ENCODE measurements at regions not wholly inside any gene's neighbourhood (a gene's known extent, or its start where the extent isn't known, plus 50 kb on each side); places are given as distances from the start of the nearest gene placed in this dataset.
"Not testable (repeated sequence)": the region's sequence is repeated elsewhere in the genome, so short reads cannot be mapped to it uniquely, and the experiment has no call there.

DNA sequence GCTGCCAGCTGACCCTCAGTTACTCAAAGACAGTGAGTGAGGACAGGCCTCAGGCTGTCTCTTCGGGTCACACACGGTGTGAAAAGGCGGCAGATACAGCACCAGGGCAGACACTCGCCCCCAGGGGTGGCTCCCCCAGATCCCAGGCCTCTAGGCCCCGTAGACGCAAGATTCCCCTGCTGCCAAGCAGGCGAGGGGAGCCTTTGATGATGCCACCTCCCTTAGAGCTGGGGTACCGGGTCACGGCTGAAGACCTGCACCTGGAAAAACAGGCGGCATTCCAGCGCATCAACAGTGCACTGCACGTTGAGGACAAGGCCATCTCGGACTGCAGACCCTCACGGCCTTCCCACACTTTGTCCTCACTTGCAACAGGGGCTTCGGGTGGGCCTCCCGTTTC is 147.5 kb upstream of the C1QTNF3 start:
- 87 to 89% (median 88%) methylated on average over 14 to 16 of the region's 16 CpGs for WGBS, 3 donors
- not testable (repeated sequence) for H3K9me3 ChIP-seq

DNA sequence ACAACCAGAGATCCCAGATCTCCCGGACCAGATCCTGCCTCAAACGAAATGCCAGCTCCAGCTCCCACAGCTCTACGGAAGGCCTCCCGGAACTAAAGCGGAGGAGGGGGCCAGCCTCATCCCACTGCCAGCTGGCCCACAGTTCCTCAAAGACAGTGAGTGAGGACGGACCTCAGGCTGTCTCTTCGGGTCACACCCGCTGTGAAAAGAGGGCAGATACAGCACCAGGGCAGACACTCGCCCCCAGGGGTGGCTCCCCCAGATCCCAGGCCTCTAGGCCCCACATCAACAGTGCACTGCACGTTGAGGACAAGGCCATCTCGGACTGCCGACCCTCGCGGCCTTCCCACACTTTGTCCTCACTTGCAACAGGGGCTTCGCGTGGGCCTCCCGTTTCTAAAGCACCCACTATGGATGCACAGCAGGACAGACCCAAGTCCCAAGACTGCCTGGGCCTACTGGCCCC is 148.3 kb upstream of the C1QTNF3 start:
- H3K4me3 ChIP-seq; H3K36me3 ChIP-seq; H3K27me3 ChIP-seq; H3K9me3 ChIP-seq; H3K4me1 ChIP-seq (ENCODE audit: insufficient read depth); intact Hi-C loops (cut with DNase I); H3K27ac ChIP-seq: not testable (repeated sequence)
- 85 to 87% (median 87%) methylated on average over 17 of the region's 17 CpGs for WGBS, 3 donors
- peak; percentile 33 to 59 (median 51) for DNase-seq

More for the DNA sequence above, 147.5 kb upstream of the C1QTNF3 start:
- H3K27ac ChIP-seq; H3K27me3 ChIP-seq; H3K4me3 ChIP-seq; H3K36me3 ChIP-seq; H3K4me1 ChIP-seq (ENCODE audit: insufficient read depth); intact Hi-C loops (cut with DNase I): not testable (repeated sequence)
- DNase-seq: peak; percentile 18 to 60 (median 43)

DNA sequence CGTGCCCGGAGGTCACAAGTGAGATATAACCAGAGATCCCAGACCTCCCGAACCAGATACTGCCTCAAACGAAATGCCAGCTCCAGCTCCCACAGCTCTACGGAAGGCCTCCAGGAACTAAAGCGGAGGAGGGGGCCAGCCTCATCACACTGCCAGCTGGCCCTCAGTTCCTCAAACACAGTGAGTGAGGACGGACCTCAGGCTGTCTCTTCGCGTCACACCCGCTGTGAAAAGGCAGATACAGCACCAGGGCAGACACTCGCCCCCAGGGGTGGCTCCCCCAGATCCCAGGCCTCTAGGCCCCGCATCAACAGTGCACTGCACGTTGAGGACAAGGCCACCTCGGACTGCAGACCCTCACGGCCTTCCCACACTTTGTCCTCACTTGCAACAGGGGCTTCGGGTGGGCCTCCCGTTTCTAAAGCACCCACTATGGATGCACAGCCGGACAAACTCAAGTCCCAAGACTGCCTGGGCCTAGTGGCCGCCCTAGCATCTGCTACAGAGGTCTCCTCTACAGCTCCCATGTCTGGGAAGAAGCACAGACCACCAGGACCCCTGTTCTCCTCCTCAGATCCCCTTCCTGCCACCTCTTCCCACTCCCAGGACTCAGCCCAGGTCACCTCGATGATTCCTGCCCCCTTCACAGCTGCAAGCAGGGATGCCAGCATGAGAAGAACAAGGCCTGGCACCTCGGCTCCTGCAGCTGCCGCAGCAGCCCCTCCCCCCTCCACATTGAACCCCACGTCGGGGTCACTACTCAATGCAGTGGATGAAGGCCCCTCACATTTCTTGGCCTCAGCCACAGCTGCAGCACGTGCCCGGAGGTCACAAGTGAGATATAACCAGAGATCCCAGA is 149.3 kb upstream of the C1QTNF3 start:
- H3K9me3 ChIP-seq; H3K36me3 ChIP-seq; H3K4me1 ChIP-seq (ENCODE audit: insufficient read depth); H3K4me3 ChIP-seq; H3K27me3 ChIP-seq; H3K27ac ChIP-seq; intact Hi-C loops (cut with DNase I): not testable (repeated sequence)
- WGBS, 3 donors: 69 to 76% (median 71%) methylated on average over 26 of the region's 26 CpGs
- DNase-seq: peak; percentile 36 to 69 (median 45)

DNA sequence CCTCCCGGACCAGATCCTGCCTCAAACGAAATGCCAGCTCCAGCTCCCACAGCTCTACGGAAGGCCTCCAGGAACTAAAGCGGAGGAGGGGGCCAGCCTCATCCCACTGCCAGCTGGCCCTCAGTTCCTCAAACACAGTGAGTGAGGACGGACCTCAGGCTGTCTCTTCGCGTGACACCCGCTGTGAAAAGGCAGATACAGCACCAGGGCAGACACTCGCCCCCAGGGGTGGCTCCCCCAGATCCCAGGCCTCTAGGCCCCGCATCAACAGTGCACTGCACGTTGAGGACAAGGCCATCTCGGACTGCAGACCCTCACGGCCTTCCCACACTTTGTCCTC is 149.9 kb upstream of the C1QTNF3 start:
- H3K4me1 ChIP-seq (ENCODE audit: insufficient read depth); H3K4me3 ChIP-seq; intact Hi-C loops (cut with DNase I); H3K36me3 ChIP-seq; H3K27ac ChIP-seq; H3K9me3 ChIP-seq; H3K27me3 ChIP-seq: not testable (repeated sequence)
- WGBS, 3 donors: 82 to 88% (median 85%) methylated on average over 10 to 13 of the region's 13 CpGs
- peak in 4 of 5 donors; percentile 13 to 46 (median 34) for DNase-seq

DNA sequence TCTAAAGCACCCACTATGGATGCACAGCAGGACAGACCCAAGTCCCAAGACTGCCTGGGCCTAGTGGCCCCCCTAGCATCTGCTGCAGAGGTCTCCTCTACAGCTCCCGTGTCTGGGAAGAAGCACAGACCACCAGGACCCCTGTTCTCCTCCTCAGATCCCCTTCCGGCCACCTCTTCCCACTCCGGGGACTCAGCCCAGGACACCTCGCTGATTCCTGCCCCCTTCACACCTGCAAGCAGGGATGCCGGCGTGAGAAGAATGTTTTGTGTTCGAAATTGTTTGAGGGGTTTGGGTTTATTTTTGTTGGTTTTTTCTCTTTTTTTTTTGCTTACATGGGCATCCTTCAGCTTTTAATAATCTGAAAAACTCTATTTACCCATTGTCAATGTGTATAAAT is 150.3 kb upstream of the C1QTNF3 start:
- H3K27ac ChIP-seq; H3K4me3 ChIP-seq; H3K9me3 ChIP-seq; intact Hi-C loops (cut with DNase I); H3K36me3 ChIP-seq; H3K27me3 ChIP-seq; H3K4me1 ChIP-seq (ENCODE audit: insufficient read depth): not testable (repeated sequence)
- WGBS, 3 donors: 96 to 97% (median 96%) methylated on average over 7 of the region's 7 CpGs
- DNase-seq: peak in 4 of 5 donors; percentile 10 to 44 (median 34)

DNA sequence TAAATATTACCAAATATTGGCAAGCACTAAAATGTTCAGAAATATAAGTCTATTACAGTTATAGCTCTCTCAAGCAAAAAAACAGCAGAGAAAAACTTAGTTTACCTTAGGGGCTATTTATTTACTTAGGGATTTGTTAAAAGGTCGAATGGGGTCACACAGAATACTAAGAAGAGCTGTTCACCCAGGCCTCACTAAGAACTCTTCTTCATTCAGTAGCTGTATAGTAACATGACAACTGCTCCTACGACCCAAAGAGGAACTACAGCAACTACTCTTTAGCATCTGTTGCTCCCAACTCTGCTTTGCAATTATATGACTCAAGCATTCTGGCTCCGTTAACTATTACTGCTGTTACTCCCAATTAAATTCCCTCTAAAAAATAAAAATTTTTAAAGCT is 150.8 kb upstream of the C1QTNF3 start:
- H3K36me3 ChIP-seq; H3K4me3 ChIP-seq; H3K4me1 ChIP-seq (ENCODE audit: insufficient read depth); intact Hi-C loops (cut with DNase I); H3K27ac ChIP-seq; H3K9me3 ChIP-seq; DNase-seq; H3K27me3 ChIP-seq: not testable (repeated sequence)
- 66 to 82% (median 77%) methylated on average over 2 to 3 of the region's 3 CpGs for WGBS, 3 donors
- TF ChIP-seq EP300 (IDR thresholded peaks at IDR 0.05): peak; percentile 21

DNA sequence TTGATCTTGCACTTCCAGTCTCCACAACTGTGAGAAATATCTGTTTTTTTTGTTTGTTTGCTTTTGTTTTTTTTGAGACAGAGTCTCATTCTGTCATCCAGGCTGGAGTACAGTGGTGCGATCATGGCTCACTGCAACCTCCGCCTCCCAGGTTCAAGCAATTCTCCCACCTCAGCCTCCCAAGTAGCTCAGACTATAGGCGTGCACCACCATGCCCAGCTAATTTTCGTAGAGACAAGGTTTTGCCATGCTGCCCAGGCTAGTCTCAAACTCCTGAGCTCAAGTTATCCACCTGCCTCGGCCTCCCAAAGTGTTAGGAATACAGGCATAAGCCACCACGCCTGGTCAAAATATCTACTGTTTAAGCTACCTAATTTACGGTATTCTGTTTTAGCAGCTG is 153.1 kb upstream of the C1QTNF3 start:
- H3K36me3 ChIP-seq; H3K9me3 ChIP-seq; H3K4me1 ChIP-seq (ENCODE audit: insufficient read depth); H3K4me3 ChIP-seq; H3K27ac ChIP-seq; intact Hi-C loops (cut with DNase I); H3K27me3 ChIP-seq: not testable (repeated sequence)
- peak in 2 of 5 donors; percentile 16 to 28 for DNase-seq
- 93 to 97% (median 97%) methylated on average over 7 of the region's 7 CpGs for WGBS, 3 donors

DNA sequence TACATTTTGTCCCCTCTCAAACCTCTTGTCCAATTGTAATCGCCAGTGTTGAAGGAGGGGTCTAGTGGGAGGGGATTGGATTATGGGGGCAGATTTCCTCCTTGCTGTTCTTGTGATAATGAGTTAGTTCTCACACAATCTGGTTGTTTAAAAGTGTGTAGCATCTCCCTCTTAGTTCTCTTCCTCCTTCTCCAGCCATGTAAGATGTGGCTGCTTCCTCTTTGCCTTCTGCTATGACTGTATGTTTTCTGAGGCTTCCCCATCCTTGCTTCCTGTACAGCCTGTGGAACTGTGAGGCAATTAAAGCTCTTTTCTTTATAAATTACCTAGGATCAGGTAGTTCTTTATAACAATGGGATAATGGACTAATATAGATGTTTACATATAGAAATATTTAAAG is 162.3 kb upstream of the C1QTNF3 start:
- H3K36me3 ChIP-seq; H3K9me3 ChIP-seq; DNase-seq; H3K27me3 ChIP-seq; H3K4me3 ChIP-seq; H3K4me1 ChIP-seq (ENCODE audit: insufficient read depth); H3K27ac ChIP-seq; intact Hi-C loops (cut with DNase I): not testable (repeated sequence)
- 71 to 88% (median 86%) methylated on average over 1 of the region's 1 CpG for WGBS, 3 donors

DNA sequence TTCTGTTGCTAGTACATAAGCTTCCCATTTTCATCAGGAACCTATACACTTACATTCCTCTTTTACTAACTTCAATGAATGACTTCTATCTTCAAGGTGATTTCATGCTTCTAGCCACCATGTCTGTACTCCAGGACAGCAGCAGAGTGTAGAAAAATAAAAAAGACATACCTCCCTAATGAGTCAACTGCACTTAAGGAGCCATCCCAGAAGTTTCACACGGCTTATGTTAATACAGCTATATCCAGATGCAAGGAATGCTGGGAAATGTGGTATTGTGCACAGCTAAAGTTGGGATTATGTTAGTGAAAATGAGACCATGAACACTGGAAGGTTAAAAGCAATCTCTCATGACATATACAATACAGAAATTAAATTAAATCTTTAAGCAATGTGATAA is 174.4 kb upstream of the C1QTNF3 start:
- H3K4me3 ChIP-seq; H3K4me1 ChIP-seq (ENCODE audit: insufficient read depth); H3K27ac ChIP-seq; DNase-seq; H3K27me3 ChIP-seq; intact Hi-C loops (cut with DNase I); H3K36me3 ChIP-seq; H3K9me3 ChIP-seq: not testable (repeated sequence)
- WGBS, 3 donors: 76 to 96% (median 79%) methylated on average over 1 of the region's 1 CpG

DNA sequence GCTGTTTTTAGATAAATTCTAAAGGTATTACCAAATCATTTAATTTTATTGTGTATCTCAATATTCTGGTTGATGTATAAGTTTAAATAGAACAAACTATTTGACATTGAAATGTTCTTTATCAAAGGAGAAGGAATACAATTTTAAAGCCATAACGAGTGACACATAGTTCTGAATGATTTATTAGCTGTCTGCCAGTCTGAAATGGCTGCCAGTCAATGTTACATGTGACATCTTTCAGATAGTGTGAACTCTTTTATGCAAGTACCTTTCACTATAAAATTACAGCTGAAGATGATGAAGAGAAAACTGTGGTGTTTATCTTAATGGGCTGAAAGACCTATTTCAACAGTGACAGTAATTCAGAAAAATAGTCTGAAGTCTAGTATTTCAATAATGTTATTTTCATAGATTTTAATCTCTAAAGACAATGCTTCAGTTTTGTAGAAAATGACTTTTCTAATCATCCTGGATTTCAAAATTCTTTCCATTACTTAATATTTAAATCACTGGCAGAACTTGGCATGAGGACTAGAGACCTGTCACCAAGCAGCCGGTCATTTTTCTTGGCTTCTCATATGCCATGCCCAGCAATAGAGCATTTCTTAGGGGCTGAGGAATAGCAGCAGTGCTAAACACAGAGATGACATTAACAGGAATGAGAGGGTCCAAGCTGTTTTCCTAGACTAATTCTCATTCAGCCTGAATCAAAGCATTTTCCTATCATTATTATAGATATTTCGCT is 178.5 kb upstream of the C1QTNF3 start:
- WGBS, 3 donors: 41 to 61% (median 44%) methylated on average over 3 of the region's 3 CpGs
- H3K4me3 ChIP-seq; DNase-seq; H3K27ac ChIP-seq; H3K4me1 ChIP-seq (ENCODE audit: insufficient read depth); H3K27me3 ChIP-seq; H3K9me3 ChIP-seq; H3K36me3 ChIP-seq; intact Hi-C loops (cut with DNase I): not testable (repeated sequence)

DNA sequence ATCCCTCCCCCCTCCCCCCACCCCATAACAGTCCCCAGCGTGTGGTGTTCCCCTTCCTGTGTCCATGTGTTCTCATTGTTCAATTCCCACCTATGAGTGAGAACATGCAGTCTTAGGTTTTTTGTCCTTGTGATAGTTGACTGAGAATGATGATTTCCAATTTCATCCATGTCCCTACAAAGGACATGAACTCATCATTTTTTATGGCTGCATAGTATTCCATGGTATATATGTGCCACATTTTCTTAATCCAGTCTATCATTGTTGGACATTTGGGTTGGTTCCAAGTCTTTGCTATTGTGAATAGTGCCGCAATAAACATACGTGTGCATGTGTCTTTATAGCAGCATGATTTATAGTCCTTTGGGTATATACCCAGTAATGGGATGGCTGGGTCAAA is 180.1 kb upstream of the C1QTNF3 start:
- H3K27me3 ChIP-seq; DNase-seq; intact Hi-C loops (cut with DNase I); H3K9me3 ChIP-seq; H3K4me3 ChIP-seq; H3K4me1 ChIP-seq (ENCODE audit: insufficient read depth); H3K27ac ChIP-seq; H3K36me3 ChIP-seq: not testable (repeated sequence)
- 84 to 100% (median 86%) methylated on average over 1 to 2 of the region's 3 CpGs for WGBS, 3 donors

DNA sequence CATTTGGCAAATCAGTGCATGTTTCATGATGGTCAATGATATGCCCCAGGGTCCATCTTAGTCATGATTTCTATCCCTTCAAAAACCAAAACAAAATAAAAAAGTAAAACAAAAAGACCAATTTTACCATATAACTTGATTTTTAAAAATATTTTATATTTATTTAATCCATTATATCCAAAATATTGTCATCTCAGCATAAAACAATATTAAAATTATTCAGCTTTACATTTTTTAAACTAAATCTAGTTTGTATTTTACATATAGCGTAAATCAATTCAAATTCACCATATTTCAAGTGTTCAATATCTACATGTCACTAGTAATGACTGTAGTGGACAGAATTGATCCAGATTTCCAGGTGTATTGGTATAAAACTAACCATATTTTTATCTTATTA is 187.4 kb upstream of the C1QTNF3 start:
- H3K9me3 ChIP-seq; H3K27me3 ChIP-seq; DNase-seq; H3K36me3 ChIP-seq; H3K4me3 ChIP-seq; H3K4me1 ChIP-seq (ENCODE audit: insufficient read depth); intact Hi-C loops (cut with DNase I); H3K27ac ChIP-seq: not testable (repeated sequence)
- whole genome bisulfite sequencing, 3 donors: 98 to 100% (median 98%) methylated on average over 1 of the region's 1 CpG

Measured in ovary (tissue), 7 donors.